ENCODE measurements at regions not wholly inside any gene's neighbourhood (a gene's known extent, or its start where the extent isn't known, plus 50 kb on each side); places are given as distances from the start of the nearest gene placed in this dataset.

- TF ChIP-seq, protein P1, sequence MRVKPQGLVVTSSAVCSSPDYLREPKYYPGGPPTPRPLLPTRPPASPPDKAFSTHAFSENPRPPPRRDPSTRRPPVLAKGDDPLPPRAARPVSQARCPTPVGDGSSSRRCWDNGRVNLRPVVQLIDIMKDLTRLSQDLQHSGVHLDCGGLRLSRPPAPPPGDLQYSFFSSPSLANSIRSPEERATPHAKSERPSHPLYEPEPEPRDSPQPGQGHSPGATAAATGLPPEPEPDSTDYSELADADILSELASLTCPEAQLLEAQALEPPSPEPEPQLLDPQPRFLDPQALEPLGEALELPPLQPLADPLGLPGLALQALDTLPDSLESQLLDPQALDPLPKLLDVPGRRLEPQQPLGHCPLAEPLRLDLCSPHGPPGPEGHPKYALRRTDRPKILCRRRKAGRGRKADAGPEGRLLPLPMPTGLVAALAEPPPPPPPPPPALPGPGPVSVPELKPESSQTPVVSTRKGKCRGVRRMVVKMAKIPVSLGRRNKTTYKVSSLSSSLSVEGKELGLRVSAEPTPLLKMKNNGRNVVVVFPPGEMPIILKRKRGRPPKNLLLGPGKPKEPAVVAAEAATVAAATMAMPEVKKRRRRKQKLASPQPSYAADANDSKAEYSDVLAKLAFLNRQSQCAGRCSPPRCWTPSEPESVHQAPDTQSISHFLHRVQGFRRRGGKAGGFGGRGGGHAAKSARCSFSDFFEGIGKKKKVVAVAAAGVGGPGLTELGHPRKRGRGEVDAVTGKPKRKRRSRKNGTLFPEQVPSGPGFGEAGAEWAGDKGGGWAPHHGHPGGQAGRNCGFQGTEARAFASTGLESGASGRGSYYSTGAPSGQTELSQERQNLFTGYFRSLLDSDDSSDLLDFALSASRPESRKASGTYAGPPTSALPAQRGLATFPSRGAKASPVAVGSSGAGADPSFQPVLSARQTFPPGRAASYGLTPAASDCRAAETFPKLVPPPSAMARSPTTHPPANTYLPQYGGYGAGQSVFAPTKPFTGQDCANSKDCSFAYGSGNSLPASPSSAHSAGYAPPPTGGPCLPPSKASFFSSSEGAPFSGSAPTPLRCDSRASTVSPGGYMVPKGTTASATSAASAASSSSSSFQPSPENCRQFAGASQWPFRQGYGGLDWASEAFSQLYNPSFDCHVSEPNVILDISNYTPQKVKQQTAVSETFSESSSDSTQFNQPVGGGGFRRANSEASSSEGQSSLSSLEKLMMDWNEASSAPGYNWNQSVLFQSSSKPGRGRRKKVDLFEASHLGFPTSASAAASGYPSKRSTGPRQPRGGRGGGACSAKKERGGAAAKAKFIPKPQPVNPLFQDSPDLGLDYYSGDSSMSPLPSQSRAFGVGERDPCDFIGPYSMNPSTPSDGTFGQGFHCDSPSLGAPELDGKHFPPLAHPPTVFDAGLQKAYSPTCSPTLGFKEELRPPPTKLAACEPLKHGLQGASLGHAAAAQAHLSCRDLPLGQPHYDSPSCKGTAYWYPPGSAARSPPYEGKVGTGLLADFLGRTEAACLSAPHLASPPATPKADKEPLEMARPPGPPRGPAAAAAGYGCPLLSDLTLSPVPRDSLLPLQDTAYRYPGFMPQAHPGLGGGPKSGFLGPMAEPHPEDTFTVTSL (CRISPR knock-in tag; IDR thresholded peaks at IDR 0.05; ENCODE audit: borderline replicate concordance), result no peak
- TF ChIP-seq RAD21 (CRISPR knock-in tag; IDR thresholded peaks at IDR 0.05) (no peak), ZNF451 (CRISPR knock-in tag; IDR thresholded peaks at IDR 0.05) (no peak), ZNF629 (CRISPR knock-in tag; conservative IDR thresholded peaks at IDR 0.05) (0 out of 2 replicates have a peak, but pooled peaks have one; percentile 5), GMEB2 (CRISPR knock-in tag; IDR thresholded peaks at IDR 0.05; ENCODE audit: low read depth) (no peak), SIN3A (IDR thresholded peaks at IDR 0.05; ENCODE audit: borderline replicate concordance, low read depth, low read length) (no peak), PHB2 (IDR thresholded peaks at IDR 0.05; ENCODE audit: partially characterized antibody) (no peak), MEIS2 (CRISPR knock-in tag; IDR thresholded peaks at IDR 0.05) (no peak), DNMT3B (CRISPR knock-in tag; conservative IDR thresholded peaks at IDR 0.05) (no peak), NFYB (CRISPR knock-in tag; IDR thresholded peaks at IDR 0.05) (no peak), THAP8 (CRISPR knock-in tag; IDR thresholded peaks at IDR 0.05; ENCODE audit: borderline replicate concordance) (no peak), ZNF281 (CRISPR knock-in tag; IDR thresholded peaks at IDR 0.05; ENCODE audit: borderline replicate concordance) (peak; percentile 40; the same call in 1 of the 2 replicates), MYC (CRISPR knock-in tag; IDR thresholded peaks at IDR 0.05; ENCODE audit: borderline replicate concordance) (no peak), ZNF768 (CRISPR knock-in tag; IDR thresholded peaks at IDR 0.05) (peak; percentile 94), FOXO1 (CRISPR knock-in tag; IDR thresholded peaks at IDR 0.05) (peak; percentile 46; the same call in 1 of the 2 replicates), SCMH1 (CRISPR knock-in tag; IDR thresholded peaks at IDR 0.05; ENCODE audit: borderline replicate concordance) (no peak), ZNF777 (CRISPR knock-in tag; IDR thresholded peaks at IDR 0.05) (no peak), ZNF383 (CRISPR knock-in tag; IDR thresholded peaks at IDR 0.05; ENCODE audit: borderline replicate concordance) (no peak), BRD4 (CRISPR knock-in tag; IDR thresholded peaks at IDR 0.05) (no peak)
These were observed 163.8 kb downstream of the CHST1 start (continued) for GRCh38 chr11:45501392-45502225.
